GM18873 (cell line): ENCODE measurements at regions not wholly inside any gene's neighbourhood (a gene's known extent, or its start where the extent isn't known, plus 50 kb on each side); places are given as distances from the start of the nearest gene placed in this dataset.

Experiments
- ATAC-seq: cut with Tn5 transposase; IDR thresholded peaks from one replicate; pipeline ENCODE4 v1.9.1; 2021; ENCODE audit warnings: mild to moderate bottlenecking, moderate library complexity, moderate number of reproducible peaks; ENCODE audit not compliant: unreplicated experiment, low FRiP score

GRCh38 chr22:47245286-47245685 is 482.8 kb downstream of the TBC1D22A start:
- no peak for ATAC-seq

DNA sequence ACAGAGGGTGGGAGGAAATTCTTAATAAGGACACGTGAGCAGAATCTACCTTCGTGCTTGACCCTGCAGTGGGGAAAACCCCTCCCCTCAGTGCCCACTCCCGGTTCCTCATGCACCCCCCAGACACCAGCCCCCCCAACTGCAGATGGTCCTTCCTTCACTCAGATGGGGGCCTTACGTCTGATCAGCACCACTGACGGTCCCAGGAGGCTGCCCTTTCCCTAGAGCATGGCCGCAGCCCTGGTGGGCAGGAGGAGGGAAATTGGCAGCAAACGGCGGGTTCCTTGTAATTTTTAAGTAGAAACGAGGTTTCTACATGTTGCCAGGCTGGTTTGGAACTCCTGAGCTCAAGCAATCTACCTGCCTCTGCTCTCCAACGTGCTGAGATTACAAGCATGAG is 477.7 kb downstream of the TBC1D22A start:
- ATAC-seq, result no peak

DNA sequence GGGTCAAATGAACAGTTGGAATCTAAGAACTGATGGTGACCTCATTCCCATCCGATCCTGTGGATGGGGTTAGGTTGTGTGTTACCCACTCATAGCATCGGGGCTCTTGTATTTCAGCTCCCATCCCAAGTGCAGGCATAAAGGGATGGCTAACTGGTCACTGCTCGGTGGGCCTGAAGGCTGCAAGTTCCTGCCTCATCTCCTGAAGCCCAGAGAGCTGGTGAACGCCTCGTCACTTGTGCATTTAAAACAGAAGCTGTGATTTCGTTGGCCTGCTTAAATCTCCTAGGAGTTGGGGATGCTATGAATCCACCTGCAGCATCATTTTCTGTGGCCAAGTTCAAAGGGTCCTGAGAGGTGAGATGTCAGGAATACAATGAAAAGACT is 477.0 kb downstream of the TBC1D22A start:
- ATAC-seq, result no peak

DNA sequence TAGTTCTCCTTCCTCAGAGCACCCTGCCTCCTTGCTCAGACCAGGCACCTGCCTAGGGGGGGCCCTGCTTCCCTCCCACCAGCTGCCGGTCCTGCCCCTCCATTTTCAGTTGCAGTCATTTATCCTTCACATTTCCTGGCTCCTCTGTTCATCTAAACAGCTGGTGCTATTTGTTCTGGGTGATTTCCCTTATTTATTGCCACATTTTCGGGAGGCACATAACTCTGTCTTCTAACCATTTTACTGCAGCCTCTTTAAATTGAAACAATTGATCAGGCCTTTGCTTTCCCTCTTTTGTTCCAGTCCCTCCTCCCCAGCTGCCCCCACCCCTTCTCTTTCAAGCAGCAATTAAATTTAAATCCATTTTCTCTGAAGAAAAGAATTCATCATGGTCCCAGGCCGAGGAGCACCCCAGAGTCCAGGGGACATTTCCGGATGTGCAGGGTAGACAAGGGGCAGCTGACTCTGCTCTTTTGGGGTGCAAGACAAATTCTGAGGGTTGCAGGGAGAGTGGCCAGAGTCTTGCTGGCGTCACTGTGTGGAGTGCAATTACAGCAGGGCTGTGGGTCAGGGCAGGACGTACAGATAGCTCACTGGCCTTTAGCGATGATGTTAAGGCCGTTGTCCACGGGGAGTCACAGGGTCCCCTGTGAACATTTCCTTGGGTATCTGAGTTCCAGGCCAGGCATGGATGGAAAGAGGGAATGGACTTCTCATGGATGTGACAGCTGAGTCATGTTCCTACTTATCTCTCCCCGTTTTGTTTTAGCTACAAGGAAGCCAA is 476.4 kb downstream of the TBC1D22A start:
- ATAC-seq, result no peak

GRCh38 chr22:47237890-47238480 is 475.5 kb downstream of the TBC1D22A start:
- no peak for ATAC-seq

DNA sequence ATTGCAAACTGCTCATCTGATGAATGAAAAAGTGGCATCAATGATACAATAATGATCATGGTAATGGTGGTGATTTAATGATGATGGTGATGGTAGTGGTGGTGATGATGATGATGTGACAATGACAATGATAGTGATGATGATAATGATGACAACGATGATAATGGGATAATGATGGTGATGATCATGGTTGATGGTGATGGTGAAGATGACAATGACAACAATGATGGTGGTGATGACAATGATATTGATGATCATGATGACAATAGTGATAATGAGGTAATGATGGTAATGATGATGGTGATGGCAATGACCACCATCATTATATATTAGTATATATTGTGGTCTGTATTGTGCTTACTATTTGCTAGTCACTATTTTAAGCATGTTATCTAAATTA is 474.3 kb downstream of the TBC1D22A start:
- no peak for ATAC-seq

DNA sequence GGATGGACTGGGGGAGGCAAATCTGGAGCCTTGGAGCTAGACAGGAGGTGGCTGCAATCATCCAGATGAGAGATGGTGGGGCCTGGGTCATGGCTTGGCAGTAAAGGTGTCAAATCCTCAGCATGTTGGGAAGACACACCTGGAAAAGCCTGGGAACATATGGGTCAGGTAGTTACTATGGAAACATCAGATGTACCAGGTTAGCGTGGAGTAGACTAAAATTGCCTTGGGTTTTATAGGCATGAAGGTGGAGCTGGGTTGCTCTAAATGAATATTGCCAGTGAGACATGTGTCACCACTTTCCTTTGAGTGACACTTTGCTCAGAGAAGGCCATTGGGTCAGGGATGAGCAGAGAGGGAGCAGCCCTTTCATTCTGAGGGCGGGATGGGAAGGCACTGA is 473.7 kb downstream of the TBC1D22A start:
- no peak for ATAC-seq

- no peak for ATAC-seq
These were observed 471.1 kb downstream of the TBC1D22A start for GRCh38 chr22:47233316-47234243.

DNA sequence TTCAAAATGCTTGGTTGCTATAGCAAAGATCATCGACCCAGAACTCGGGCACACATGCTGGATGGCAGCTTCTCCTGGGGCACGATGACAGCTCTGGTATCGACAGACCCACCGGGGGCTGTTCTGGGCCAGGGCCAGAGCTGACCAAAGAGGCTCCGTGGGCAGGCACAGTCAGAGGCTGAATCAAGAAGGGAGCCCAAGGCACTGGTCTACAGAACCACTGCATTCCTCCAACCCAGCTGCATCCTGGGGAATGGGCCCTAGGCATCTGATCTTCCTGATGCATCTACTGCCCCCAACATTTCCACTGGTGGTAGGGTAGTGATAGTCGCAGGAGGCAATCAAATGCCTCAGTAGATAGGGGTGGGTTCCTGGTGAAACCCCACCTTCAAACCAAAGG is 470.3 kb downstream of the TBC1D22A start:
- no peak for ATAC-seq

DNA sequence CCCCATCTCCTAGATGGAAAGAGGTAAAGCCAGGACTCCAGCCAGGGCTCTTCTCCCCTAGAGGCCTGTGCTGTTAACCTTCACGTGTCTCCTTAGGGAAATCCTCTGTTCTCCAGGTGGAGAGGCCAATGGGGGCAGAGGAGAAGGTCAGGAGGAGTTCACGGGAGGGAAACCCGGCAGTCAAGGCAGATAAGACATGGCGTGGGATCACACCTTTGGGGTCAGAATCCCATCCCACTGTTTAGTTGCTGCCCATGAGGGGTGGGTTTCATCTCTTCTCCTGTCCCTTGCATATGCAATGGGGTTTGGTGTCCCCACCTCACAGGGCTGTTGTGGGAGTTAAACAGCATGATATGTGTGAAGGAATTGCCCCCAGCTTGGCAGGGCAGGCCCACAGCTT is 469.7 kb downstream of the TBC1D22A start:
- no peak for ATAC-seq

- no peak for ATAC-seq
These were observed 469.3 kb downstream of the TBC1D22A start for GRCh38 chr22:47231759-47232158.

DNA sequence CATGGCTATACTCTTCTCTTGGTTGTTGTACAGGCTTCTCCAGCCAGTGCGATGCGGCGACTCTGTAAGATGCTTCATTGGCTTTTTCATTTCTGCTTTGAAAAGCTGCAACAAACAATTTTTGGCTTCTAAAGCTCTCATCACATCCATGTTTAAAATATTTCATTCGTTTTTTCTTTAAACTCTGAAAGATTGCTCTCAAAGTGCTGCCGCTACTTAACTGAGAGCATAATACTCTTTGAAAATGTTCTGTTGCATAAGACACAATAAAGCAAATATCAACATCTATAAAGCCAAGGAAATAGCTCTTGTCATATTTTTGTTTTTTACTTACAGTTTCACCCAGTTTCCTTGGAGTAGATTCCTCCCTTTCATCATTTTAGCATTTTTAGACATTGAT is 468.3 kb downstream of the TBC1D22A start:
- ATAC-seq, result no peak

- no peak for ATAC-seq
These were observed 467.8 kb downstream of the TBC1D22A start for GRCh38 chr22:47230251-47230650.

DNA sequence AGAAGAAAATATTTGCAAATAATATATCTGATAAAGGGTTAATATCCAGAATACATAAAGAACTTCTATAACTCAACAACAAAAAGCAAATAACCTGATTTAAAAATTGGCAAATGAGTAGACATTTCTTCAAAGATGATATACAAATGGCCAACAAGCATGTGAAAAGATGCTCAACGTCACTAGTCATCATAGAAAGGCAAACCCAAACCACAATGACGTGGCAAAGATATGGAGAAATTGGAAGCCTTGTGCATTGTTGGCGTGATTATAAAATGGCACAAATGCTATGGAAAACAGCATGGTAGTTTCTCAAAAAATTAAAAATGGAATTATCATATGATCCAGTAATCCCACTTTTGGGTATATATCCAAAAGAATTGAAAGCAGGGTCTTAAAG is 466.3 kb downstream of the TBC1D22A start:
- no peak for ATAC-seq

DNA sequence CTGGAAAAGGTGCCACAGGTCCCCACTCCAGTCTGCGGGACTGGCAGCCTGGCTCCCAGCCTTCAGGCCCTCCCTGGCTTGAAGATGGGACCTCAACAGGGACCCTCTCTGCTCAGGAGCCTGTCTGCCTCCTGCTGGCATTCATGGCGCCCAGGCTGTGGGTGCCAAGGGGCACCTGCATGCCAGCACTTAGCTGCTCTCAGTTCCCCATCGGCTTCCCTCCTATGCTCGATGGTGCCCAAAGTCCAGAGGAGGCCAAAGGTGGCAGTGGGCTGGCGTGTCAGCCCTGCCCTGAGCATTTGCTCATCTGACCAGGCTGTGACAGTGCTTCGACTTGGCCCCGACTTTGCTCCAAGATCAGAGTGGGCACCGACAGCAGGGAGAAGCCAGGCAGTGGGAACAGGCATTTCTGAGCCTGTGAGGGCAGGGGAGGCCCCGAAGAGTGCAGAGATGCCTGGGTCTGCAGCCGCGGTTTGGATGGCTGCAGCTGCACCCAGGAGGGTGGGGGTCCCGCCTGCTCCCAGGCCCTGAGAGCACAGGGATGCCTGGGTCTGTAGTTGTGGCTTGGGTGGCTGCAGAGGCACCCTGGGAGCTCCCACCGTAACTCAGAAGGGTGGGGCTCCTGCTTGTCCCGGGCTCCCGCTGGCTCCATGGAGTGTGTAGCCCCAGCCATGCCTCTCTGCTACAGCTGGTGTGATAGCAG is 463.6 kb downstream of the TBC1D22A start:
- ATAC-seq, result no peak

GRCh38 chr22:47225080-47225930 is 462.9 kb downstream of the TBC1D22A start:
- ATAC-seq, result no peak
